ENCODE measurements at regions not wholly inside any gene's neighbourhood (a gene's known extent, or its start where the extent isn't known, plus 50 kb on each side); places are given as distances from the start of the nearest gene placed in this dataset.
"Not testable (repeated sequence)": the region's sequence is repeated elsewhere in the genome, so short reads cannot be mapped to it uniquely, and the experiment has no call there.

- no peak for DNase-seq
Measured at GRCh38 chr4:72666910-72667309, 97.9 kb upstream of the ADAMTS3 start.

- no peak for DNase-seq
Measured at GRCh38 chr4:72665171-72665968, 96.3 kb upstream of the ADAMTS3 start.

- no peak for DNase-seq
Measured at GRCh38 chr4:72663828-72664227, 94.8 kb upstream of the ADAMTS3 start.

- DNase-seq = no peak
Measured at GRCh38 chr4:72661830-72662229, 92.8 kb upstream of the ADAMTS3 start.

- DNase-seq = no peak
Measured at GRCh38 chr4:72641611-72642010, 72.6 kb upstream of the ADAMTS3 start.

- not testable (repeated sequence) for DNase-seq
Measured at GRCh38 chr4:72636866-72637265, 67.8 kb upstream of the ADAMTS3 start.

- not testable (repeated sequence) for DNase-seq
Measured at GRCh38 chr4:72635931-72636330, 66.9 kb upstream of the ADAMTS3 start.

GRCh38 chr4:72632253-72632652, 63.2 kb upstream of the ADAMTS3 start:
- DNase-seq = not testable (repeated sequence)

GRCh38 chr4:72631296-72631695, 62.3 kb upstream of the ADAMTS3 start:
- no peak for DNase-seq

- no peak for DNase-seq
Measured at GRCh38 chr4:72629540-72629939, 60.5 kb upstream of the ADAMTS3 start.

- DNase-seq = no peak
Measured at GRCh38 chr4:72627723-72628122, 58.7 kb upstream of the ADAMTS3 start.

All from stimulated activated CD4-positive, alpha-beta T cell treated with anti-CD3 and anti-CD28 coated beads, Interleukin-4, amount 100 ng/mL, for 24 hours (primary cell).